SK-N-MC (cell line): ENCODE measurements at regions not wholly inside any gene's neighbourhood (a gene's known extent, or its start where the extent isn't known, plus 50 kb on each side); places are given as distances from the start of the nearest gene placed in this dataset.

ENCODE experiments used
- EZH2 ChIP-seq: fragments of 200-600 bp; sonication (generic); IDR thresholded peaks from one replicate; pipeline ENCODE4 v1.6.1; 2017; ENCODE audit warnings: antibody characterized with exemption
- FOXP2 ChIP-seq: optimal IDR thresholded peaks from 2 replicates; pipeline ENCODE3; 2011; ENCODE audit warnings: mild to moderate bottlenecking, moderate library complexity; ENCODE audit not compliant: insufficient read depth; ENCODE audit errors: extremely low read length, control extremely low read depth
- POLR2AphosphoS5 ChIP-seq: IDR thresholded peaks from 2 replicates; pipeline ENCODE4 v1.6.1; 2012; ENCODE audit warnings: mild to moderate bottlenecking, low read depth, low read length, borderline replicate concordance

DNA sequence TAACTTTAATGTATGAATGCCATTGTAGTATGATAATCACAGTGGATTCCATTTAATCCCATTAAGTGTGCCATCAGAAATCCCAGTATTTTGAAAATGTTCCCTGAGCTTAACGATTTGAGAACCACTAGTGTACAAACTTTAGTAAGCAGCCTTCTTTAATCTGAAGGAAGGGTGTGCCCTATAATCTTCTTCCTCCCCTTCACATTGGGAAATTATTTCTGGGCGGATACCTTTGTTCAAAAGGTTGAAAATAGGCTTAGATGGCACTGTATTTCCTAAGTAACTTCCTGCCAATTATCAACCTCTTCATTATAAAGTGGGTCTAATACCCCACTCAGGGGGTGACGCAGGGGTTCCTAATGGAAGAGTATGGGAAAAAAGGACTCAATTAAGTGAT, 62.4 kb downstream of the GTPBP8 start:
- TF ChIP-seq POLR2AphosphoS5: no peak
- TF ChIP-seq EZH2: no peak
- TF ChIP-seq FOXP2: no peak
